ENCODE measurements at regions not wholly inside any gene's neighbourhood (a gene's known extent, or its start where the extent isn't known, plus 50 kb on each side); places are given as distances from the start of the nearest gene placed in this dataset.
"Not testable (repeated sequence)": the region's sequence is repeated elsewhere in the genome, so short reads cannot be mapped to it uniquely, and the experiment has no call there.

DNA sequence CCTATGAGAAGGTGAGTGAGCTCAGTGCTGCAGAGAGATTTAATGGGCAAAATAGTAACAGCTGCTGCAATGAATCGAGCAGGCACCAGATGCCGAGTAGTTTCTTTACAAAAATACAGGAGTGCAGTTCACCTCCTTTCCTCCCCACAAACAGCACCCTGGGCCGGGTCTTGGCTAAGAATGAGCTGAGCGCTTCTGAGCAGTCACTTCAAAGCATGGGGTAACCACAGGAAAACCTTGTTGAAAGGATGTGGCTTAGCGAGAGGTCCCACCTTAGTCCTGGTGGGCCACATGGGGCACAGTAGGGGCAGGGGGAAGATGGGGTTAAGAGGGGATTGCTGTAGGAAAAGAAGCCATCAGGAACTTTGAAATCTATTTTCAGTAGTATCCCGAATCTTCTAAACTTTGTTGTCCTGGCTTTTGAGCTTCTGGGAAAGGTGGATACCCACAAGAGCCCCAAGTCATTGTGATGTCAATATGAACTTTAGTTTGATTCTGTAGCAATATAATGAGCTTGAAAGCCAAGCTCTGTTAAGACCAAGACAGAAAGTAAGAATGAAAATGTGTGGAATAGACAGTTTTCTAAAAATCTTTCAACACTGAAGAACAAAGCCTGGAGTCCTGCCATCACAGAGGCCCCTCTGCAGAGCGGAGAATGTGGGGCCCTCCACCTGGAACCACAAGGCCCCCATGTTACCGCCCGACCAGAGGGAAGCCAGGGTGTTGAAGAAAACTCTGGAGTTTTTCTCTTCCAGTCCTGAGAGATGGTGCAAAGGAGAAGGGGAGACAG lies 101.0 kb upstream of the ZNF236 start:
- no peak for DNase-seq (ENCODE audit: low spot score)

DNA sequence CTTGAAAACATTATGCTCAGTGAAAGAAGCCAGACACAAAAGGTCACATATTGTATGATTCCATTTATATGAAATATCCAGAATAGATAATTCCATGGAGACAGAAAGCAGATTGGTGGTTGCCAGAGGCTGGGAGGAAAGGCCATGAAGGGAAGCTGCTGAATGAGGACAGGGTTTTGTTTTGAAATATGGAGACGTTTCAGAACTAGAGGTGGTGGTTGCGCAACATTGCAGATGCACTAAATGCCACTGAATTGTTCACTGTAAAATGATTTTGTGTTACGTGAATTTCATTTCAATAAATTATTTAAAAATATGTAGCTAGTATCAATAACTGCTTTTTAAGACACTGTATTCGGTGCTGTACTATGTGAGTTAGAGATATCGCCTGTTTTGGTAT lies 101.7 kb upstream of the ZNF236 start:
- DNase-seq (ENCODE audit: low spot score): no peak

DNA sequence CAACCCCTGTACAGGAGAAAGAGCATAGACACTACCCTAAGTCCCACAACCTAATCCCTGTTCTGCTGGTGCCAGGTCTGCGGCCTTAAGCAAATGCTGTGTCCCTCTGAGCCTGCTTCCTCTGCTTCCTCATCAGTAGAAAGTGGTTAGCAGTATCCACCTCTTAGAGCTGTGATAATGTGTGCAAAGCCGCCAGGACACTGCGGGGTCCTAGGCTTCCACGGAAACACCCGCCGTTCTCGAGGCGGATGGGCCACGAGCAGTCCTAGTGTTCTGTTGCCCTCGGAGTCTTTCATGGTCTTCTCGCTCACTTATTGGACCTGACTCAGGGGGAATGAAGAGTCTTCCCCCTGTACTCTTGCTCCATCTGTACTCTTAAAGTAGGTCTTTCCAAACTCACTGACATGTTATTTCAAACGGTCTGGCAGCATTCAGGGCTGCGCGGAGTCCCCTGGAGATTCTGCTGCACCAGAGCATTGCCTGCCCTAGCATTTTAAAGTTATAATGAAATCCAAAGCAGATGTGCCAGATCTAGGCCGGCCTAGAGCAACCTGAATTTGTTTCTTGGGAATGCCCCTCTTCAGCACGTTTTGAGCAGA lies 107.2 kb upstream of the ZNF236 start:
- DNase-seq (ENCODE audit: low spot score): no peak

DNA sequence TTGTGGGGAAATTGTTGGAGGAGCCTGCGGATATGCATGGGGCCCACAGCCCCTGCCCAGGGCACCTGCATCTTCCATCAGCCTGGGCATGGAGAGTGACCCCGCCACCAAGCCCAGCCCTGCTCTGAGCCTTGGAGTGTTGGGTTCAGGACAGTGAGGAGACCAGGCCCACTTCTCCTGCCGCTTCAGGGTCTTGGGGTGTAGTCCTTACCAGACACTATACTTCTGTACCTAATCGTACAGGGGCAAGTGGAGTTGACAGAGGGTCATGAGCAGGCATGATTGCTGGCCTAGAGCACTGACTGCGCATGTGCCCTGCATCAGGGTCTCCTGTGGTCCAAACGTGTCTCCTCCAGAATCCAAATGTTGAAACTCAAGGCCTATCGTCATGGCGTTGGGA lies 108.9 kb upstream of the ZNF236 start:
- DNase-seq (ENCODE audit: low spot score): no peak

DNA sequence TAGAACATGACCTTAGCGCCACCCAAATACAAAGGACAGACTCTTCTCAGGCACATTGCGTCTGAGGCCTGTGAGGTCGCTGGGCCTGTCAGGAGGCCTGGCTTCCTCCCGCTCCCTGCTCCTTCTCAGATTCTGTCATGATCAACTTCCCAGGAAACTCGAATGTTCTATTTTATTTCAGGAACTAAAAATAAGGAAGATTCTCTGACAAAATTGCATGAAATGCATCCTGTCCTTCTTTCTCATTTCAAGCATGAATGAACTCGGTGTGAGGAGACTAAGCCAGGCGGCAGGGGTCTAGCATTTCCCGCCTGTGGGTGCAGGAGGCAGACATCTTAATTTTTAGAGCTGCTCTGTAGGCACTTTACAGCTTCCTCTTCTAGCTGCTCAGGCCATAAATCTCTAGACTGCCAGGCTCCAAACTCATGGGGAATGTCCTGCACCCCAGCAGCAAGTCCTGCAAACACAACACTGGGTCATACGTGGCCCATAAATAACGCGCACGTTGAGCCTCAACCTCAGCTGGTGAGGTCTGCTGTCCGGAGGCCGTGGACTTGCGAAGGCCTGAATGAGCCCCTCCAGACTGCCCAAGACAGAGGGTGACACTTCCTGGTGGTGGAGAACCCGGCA lies 109.7 kb upstream of the ZNF236 start:
- DNase-seq (ENCODE audit: low spot score): no peak

DNA sequence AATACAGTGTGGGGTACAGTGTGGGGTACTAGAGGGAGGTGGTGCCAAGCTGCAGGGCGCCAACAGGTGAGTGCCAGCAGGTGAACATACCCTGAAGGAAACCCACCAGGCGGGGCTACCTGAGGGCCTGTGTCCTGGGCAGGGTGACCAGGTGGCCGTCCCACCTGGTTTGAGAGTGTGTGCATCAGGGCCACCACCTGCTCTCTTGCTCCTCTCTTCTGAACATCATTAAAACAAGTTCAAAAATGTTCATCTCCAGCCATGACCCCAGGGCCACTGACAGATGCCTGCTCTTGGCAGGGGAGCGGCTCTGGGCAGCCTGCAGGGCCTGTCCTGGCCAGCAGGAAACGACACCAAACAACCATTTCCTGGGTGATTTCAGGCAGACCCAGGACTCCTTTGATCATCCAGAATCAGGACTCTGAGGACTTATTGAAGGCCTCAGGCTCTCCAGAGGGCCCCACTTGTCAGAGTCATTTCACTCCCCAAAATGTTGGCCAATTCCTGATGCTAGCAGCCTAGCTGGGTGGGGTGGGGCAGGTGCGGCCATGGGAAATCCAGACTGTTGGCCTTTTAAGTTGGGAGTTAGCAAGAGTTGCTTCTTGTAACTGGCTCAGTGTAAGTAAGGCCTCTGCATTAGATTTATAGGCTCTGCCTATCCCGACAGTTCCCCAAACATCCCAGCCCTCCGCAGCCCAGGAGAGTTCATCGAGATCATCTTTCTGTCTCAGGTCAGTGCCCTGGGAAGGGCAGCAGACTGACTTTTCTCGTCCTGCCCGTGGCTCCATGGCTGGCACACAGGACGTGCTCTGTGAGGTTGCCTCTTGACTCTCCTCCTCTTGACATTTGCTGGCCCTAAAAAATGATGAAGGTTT lies 111.5 kb upstream of the ZNF236 start:
- DNase-seq (ENCODE audit: low spot score): no peak

DNA sequence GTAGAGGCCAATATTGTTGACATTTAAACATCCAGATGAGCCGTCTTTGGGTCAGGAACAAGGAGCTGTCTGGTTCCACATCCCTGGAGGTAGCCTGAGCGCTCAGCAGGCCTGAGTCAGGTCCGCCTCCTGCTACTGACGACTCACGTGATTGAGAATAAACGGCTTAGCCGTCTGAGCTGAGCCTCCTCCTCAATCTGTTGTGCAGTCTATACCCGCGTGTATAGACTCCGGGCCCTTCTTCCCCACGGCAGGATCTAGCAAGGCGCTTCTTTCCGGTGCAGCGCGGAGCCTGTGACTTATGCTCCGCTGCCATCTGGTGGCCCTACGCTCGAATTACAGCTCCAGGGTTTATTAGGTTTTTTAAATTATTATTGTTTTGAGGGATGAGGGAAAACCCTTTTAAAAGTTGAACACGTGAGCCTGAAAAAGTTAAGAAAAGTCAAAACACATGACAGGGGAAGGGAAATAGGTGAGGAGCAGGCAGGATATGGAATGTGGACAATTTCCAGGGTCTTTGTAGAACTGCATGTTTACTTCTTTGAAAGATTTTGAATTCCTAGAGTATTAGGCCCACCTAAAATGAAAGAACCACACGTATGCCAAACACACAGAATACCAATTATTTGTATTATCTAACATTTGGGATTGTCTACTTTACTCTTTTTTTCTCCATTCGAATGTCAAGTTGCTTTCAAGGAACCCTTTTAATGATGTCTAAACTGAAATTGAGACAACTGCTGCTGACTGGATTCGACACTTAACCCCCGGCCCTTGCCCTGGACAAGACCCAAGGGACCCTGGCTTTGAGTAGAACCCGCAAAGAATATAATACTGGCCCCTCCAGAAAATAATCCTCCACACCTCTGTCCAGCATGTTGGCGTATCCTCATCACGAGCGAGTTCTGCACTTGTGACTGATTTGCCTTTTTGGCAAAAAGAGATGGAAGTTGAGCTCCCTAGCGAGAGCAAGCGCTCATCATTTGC lies 112.4 kb upstream of the ZNF236 start:
- DNase-seq (ENCODE audit: low spot score): peak; percentile 45

DNA sequence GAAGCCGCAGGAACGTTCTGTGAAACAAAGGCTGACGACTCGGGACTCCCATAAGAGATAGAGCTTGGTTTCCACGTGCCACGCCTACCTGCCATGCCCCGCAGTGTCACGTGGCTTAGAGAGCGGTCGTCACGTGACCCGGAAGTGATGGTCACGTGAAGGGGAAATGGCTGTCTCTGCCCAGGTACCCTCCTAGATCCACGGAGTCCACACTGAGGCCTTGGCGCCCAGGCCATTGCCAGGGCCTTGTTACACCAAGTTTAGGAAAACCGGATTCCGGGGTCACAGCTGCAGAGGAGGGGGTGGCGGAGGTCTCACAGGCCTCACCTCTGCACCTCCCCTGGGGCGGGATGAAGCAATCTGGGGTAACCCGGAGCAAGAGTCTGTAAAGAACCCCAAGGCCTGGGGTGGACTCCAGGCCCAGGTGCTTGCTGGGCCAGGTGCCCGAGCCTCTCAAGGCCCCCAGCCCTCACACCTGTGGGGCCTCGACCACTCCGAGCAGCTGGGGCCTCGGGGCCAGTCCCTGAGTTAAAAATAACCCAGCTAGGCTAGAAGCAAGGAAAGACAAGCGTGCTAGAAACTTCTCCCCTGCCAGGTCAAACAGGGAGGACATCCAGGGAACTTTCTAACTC lies 113.5 kb upstream of the ZNF236 start:
- DNase-seq (ENCODE audit: low spot score): no peak

DNA sequence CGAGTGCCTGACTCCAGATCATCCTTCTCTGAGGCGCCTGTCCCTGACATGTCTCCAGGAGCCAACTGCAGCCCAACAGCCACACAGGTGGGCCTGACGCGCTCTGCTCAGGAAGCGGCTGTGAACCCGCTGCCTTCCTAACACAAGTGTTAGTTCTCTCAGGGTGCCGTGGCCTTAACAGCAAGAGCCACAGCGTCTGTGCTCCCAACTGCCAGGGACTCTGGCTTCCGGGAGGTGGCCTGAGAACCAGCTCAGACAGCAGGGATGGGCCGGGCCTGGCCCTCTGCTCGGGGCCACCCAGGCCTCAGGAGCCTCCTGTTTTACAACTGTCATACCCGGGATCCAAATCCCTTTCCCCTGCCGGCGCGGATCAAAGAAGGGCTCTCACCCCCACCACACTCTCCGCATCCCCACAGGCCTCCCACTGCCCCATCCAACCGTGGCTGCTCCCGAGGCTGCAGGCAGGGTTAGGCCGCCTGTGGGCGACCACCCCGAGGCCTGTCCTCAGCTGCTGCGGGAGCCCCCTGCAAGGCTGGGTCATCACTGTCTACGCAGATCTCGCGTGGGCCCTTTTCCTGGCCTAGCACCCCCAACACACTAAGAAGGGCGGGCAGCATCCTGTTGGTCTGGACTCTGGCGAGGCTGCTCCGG lies 114.2 kb upstream of the ZNF236 start:
- no peak for DNase-seq (ENCODE audit: low spot score)

DNA sequence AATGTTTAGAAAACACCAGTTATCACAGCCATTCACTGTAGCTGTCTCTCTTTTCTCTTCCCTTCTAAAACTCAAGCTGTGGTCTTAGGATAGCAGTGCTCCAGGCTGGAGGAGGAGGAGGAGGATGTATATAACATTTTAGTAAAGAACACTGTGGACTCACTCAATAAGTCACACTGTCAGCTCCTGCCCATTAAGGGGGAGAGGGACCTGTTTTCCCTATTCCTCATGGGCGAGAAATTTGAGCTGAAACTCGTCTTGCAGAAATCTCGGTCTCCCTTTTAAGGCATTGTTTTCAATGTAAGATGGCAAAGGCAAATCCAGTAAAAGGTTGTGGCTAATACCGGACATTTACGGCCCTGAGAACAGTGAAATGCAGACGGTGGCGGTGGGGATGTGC lies 114.8 kb upstream of the ZNF236 start:
- no peak for DNase-seq (ENCODE audit: low spot score)

DNA sequence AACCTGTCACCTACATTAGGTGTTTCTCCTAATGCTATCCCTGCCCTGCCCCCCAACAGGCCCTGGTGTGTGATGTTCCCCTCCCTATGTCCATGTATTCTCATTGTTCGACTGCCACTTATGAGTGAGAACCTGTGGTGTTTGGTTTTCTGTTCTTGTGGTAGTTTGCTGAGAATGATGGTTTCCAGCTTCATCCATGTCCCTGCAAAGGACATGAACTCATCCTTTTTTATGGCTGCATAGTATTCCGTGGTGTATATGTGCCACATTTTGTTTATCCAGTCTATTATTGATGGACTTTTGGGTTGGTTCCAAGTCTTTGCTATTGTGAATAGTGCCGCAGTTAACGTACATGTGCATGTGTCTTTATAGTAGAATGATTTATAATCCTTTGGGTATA lies 117.8 kb upstream of the ZNF236 start:
- DNase-seq (ENCODE audit: low spot score): not testable (repeated sequence)

DNA sequence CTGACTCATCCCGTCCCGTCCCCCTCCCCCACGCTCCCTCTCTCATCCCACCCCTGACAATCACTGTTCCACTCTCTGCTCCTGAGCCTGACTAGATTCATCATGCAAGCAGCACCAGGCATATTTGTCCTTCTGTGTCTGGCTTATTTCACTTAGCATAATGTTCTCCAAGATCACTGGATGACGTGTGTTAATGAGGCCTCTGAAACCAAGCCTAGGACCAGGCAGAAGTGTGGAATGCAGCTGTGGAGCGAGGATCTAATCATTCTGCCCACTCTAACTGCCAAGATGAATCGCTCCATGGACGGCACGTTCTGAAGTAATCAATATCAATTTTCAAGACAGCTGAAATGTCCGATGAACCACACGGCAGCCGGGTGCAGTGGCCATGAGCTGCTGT lies 122.4 kb upstream of the ZNF236 start:
- no peak for DNase-seq (ENCODE audit: low spot score)

DNA sequence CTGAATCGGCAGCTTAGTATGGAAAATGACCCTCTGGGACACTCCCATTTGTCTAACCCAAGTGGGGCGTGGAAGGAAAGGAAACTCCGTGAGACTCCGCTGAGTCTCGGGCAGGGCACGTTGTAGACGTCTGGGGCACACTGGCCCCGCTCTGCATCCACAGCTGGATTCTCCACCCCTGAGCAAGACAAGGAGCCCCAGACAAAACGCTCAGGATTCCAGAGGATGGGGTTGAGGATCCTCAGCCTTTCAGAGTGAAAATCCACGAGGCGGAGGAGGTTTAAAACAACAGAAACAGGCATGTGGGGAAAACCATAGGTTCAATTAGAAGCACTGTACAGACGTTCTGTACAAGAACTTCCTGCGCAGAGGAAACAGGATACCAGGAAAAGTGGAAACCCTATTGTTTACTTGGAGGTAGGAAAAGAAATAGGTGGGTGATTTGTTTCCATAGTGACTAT lies 124.9 kb upstream of the ZNF236 start:
- no peak for DNase-seq (ENCODE audit: low spot score)

DNA sequence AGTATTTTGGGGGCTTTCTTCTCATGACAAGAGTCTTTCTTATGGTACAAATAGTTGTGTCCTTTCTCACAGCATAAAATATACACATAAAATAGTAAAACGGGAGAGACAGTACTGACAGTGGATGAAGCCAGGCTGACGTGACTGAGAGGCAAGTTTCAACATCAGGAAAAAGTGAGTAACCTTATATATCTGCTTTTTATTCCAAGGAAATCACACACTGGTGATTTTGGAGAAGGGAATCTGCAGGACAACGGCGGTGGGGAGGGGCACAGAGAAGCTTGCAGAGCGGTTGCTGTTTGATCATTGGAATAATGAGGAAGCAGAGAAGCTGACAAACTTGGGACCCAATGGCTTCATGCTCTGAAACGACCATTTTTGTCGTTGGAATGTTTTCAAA lies 130.6 kb upstream of the ZNF236 start:
- no peak for DNase-seq (ENCODE audit: low spot score)

DNA sequence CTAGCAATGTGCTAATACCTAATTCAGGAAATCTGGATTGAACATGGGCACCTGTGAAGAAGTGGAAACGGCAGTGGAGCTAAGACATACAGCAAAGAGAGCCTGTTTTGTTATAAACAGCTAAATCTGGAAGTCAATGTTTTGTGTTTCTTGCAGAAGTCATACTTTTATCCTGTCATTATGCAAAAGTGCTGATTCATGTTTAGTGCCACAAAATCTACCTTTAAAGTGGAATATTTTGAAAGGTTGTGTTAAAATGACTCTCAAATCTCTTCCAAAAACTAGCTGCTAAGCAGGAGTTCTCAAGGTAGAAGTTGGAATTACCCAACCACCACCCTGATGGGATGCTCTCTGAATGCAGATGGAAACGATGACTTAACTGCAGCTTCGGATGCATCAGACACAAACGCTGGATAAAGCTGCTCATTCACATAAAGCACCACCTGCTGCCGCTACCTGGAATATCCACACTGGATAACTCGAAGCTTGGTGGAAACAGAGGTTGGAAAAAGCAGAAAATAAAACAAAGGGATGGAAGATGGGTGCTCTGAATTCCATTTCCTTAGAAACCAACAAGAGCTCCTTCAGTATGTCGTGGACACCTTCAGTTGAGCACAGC lies 132.6 kb upstream of the ZNF236 start:
- no peak for DNase-seq (ENCODE audit: low spot score)

DNA sequence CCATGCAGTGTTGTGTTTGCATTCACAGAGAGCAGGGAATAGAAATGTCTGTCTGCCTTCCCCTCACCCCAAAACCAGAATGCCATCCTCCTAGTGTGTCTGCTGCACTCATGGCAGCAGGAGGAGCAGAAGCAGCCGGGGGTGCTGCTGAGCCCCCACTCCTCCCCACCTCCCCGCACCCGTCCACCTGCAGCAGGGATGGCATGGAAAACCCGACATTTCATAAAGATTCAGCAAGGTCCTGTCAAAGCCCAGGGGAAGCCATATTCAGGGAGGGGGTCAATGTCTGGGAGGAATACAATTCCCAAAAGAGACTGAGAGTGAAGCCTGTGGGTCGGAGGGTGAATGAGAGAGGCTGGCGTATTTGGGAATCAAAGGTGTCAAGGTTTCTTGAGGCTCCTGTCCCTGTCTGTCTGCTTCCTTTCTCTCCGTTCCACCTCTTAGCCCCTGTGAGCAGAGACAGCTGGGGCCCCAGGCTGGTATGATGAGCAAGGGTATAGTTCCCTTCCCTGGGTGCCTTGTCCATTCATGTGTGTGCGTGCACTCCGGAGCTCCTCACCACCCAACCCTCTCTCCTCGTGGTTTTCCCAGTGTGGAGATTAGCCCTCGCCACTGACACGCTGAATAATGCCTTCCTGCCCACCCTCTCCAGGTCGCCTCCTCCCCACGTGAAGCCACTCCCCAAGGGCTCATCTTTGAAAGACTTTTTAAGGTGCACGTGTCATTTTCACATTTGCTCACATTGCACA lies 133.5 kb upstream of the ZNF236 start:
- DNase-seq (ENCODE audit: low spot score): no peak

DNA sequence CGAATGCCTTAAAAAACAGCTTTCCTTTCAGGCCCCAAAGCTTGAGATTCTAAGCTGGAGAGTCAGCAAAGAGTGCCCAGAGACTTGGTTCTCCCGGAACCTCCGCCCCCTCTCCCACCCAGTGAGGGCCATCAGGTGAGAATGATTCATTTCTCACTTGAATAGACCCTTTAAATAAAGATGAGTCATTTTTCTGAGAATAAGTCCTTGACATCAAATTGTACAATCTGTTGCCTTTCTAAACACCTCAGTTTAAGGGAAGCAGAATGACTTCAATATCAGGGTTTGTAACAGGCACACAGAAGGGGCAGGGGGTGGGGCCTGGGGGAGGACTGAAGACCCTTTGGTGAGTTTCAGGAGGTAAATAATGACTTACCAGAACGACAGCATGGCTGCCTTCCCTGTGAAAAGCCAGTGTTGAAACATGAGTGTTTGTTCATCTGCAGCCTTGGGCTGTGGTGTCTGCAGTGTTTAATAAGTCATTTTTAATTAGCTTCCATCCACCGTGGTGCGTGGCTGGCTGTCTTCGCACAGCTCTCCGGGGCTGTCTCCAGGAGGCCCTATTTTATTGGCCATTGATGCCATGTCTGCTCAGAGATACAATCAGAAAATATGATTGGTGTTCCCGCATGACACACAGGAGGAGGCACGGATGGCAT lies 134.9 kb upstream of the ZNF236 start:
- DNase-seq (ENCODE audit: low spot score): no peak

DNA sequence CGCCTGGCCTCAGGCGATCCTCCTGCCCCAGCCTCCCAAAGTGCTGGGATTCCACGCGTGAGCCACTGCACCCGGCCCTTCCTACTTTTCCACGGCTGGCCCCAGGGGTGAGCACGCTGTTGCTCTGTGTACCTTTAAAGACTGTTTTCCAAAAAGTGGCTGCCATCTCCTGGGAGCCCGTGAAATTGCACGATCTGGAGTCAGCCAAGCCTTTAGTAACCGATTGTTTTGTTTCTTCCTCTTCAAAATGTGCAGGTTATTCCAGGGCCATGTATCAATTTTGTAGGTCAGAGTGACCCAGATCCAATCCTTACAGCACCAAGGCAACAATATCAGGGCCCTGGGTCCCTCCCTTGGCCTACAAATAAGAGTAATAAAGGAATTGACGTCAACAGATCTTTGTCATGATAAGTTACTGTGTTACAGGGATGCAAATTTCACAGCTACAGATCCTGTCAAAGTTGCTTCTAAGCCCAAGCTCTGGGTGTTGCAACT lies 135.6 kb upstream of the ZNF236 start:
- peak; percentile 53 for DNase-seq (ENCODE audit: low spot score)
